ENCODE measurements at regions not wholly inside any gene's neighbourhood (a gene's known extent, or its start where the extent isn't known, plus 50 kb on each side); places are given as distances from the start of the nearest gene placed in this dataset.

GRCh38 chr4:177124349-177125064 is 185.2 kb upstream of the NEIL3 start:
- TF ChIP-seq CTCF (conservative IDR thresholded peaks at IDR 0.05 in 1 of 2, IDR thresholded peaks at IDR 0.05 in 1 of 2; ENCODE audit: extremely low read depth in 1 of 2, insufficient read depth in 1 of 2, low read depth in 1 of 2, low read length in 2 of 2), result no peak
- TF ChIP-seq EZH2 (IDR thresholded peaks at IDR 0.05; ENCODE audit: borderline replicate concordance, low read length), result no peak

Measured in mammary epithelial cell (primary cell).